Vagina (tissue), 2 donors: ENCODE measurements at regions not wholly inside any gene's neighbourhood (a gene's known extent, or its start where the extent isn't known, plus 50 kb on each side); places are given as distances from the start of the nearest gene placed in this dataset.

Experiments
- DNase-seq, 2 donors: peaks; one replicate each; pipeline ENCODE4 v3.0.0-alpha.2; 2017; ENCODE audit errors: extremely low spot score in 2 of 2
- H3K27ac ChIP-seq: fragments of 200-600 bp; sonication (generic); one replicate; pipeline ENCODE4 v1.5.1; 2019
- H3K27me3 ChIP-seq: fragments of 200-600 bp; sonication (generic); one replicate; pipeline ENCODE4 v1.5.1; 2019
- H3K36me3 ChIP-seq, 2 donors: fragments of 200-600 bp; sonication (generic); one replicate each; pipeline ENCODE4 v1.5.1; 2017 to 2019
- H3K4me1 ChIP-seq: fragments of 200-600 bp; sonication (generic); one replicate; pipeline ENCODE4 v1.5.1; 2019
- H3K4me3 ChIP-seq, 2 donors: fragments of 200-600 bp; sonication (generic); 1 replicate in 1 of 2; 2 replicates in 1 of 2; pipeline ENCODE4 v1.5.1; 2016 to 2019
- H3K9me3 ChIP-seq: fragments of 200-600 bp; sonication (generic); one replicate; pipeline ENCODE4 v1.5.1; 2019
- CTCF ChIP-seq, 3 experiments: fragments of 450-650 bp in 2 of 3; fragments of 200-600 bp in 1 of 3; sonication (generic) in 1 of 3; IDR thresholded peaks; one replicate each; pipeline ENCODE4 v1.5.1; 2017 to 2019; ENCODE audit warnings: antibody characterized with exemption in 3 of 3, mild to moderate bottlenecking in 2 of 3, moderate library complexity in 2 of 3
- POLR2A ChIP-seq, 2 donors: fragments of 450-650 bp; IDR thresholded peaks; one replicate each; pipeline ENCODE4 v1.6.1; 2017; ENCODE audit warnings: antibody characterized with exemption in 2 of 2, mild to moderate bottlenecking in 2 of 2, moderate library complexity in 2 of 2
- POLR2AphosphoS5 ChIP-seq, 2 donors: sonication (generic); formaldehyde crosslinking; IDR thresholded peaks; one replicate each; pipeline ENCODE4 v1.9.0; 2017; ENCODE audit warnings: antibody characterized with exemption in 2 of 2, mild to moderate bottlenecking in 2 of 2, low read depth in 1 of 2; ENCODE audit not compliant: insufficient read depth in 1 of 2
- intact Hi-C: fragments of 100-400 bp; cut with DNase I; formaldehyde crosslinking; loops from one replicate; pipeline ENCODE4 v1.15.1; 2023

- intact Hi-C loops: no loop called here
- no peak overlapping the region for H3K4me3 ChIP-seq
Observed at GRCh38 chr4:92170340-92170739, 133.4 kb upstream of the GRID2 start.

DNA sequence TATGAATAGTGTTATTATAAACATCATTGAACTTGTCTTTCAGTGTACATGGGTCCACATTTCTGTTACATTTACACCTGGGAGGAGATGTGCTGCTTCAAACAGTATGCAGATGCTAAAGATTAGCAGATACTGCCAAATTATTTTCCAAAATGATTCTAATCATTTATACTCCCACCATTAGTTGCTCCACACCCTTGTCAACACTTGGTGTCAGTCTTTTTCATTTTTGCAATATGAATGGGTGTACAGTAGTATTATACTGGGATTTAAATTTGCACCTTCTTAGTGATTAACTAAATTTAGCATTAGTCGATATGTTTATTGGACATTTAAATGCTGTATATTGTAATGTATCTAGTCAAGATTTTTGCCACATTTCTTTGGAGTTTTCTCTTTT is 131.6 kb upstream of the GRID2 start:
- Histone ChIP-seq H3K27me3 (no peaks in the 10 kb centered on the region), H3K27ac (no peak overlapping the region), H3K9me3 (no peaks in the 10 kb centered on the region), H3K4me3 (no peak overlapping the region), H3K4me1 (no peaks in the 10 kb centered on the region), H3K36me3 (no peaks in the 10 kb centered on the region)
- no peak for DNase-seq
- no peak for TF ChIP-seq CTCF (IDR thresholded peaks at IDR 0.05)
- TF ChIP-seq POLR2AphosphoS5 (IDR thresholded peaks at IDR 0.05; ENCODE audit: insufficient read depth in 1 of 2, low read depth in 1 of 2): no peak
- intact Hi-C loops: no loop called here

More at GRCh38 chr4:92170340-92170739, 133.4 kb upstream of the GRID2 start:
- no peak for DNase-seq
- H3K4me1 ChIP-seq: no peaks in the 10 kb centered on the region
- TF ChIP-seq POLR2AphosphoS5 (IDR thresholded peaks at IDR 0.05; ENCODE audit: insufficient read depth in 1 of 2, low read depth in 1 of 2) (no peak), POLR2A (IDR thresholded peaks at IDR 0.05) (no peak), CTCF (IDR thresholded peaks at IDR 0.05) (no peak)
- no peaks in the 10 kb centered on the region for H3K9me3 ChIP-seq
- no peaks in the 10 kb centered on the region for H3K36me3 ChIP-seq
- H3K27ac ChIP-seq: no peak overlapping the region
- H3K27me3 ChIP-seq: no peaks in the 10 kb centered on the region

DNA sequence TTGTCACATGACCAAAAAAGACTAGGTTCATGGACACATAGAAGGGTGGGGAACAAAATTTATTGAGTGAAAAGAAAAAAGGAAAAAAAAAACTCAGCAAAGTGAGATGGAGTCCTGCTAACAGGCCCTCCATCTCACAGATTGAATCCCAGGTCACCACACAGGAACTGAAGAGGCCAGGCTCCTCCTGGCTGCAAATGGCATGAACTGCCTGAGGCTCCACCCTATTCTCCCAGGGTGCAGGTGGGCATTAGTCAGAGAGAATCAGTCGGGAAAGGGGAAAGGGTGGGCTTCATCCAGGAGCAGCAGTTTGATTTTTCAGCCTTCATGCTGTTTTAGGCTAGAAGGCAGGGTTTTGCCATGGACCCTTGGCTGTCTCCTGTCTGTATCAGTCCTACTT is 128.5 kb upstream of the GRID2 start:
- intact Hi-C loops: no loop called here

DNA sequence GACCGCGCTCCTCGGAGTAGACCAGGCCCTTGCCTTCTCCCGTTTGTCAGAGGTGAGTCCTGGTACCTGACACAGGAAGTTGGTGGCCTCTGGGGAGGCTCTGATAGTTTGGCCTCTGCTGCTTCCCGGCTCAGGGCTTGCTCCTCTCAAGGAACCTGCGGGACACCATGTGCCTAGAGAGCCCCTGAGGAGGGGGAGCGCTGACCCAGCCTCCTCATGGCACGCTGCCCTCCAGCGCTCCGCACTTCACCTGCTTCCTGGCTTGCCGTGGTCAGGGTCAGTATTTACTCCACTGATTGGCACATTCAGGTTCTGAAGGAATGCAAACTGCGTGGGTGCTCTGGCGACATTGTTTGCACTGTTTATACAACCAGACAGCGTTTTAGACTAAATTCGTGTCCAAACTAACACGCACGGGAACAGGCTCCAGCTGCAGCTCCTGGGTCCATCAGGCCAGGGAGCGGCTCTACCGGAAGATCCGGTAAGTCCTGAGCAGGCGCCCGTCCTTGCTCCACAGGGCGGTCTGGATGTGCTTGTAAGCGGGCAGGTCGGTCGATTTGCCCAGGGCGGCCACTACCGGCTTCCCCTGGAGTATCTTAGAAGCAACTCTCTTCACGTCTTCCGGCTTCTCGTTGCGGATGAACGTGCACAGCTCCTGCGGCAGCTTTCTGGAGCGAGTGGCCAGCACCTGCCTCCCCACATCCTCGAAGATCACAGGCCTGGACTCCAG is 121.6 kb upstream of the GRID2 start:
- Histone ChIP-seq H3K9me3 (no peaks in the 10 kb centered on the region), H3K27me3 (no peaks in the 10 kb centered on the region), H3K4me3 (no peak overlapping the region), H3K27ac (no peak overlapping the region), H3K4me1 (no peaks in the 10 kb centered on the region), H3K36me3 (no peaks in the 10 kb centered on the region)
- DNase-seq: no peak
- no peak for TF ChIP-seq CTCF (IDR thresholded peaks at IDR 0.05)
- no peak for TF ChIP-seq POLR2A (IDR thresholded peaks at IDR 0.05)
- no peak for TF ChIP-seq POLR2AphosphoS5 (IDR thresholded peaks at IDR 0.05; ENCODE audit: insufficient read depth in 1 of 2, low read depth in 1 of 2)
- intact Hi-C loops: no loop called here

More for the DNA sequence above, 128.5 kb upstream of the GRID2 start:
- DNase-seq: no peak
- no peaks in the 10 kb centered on the region for H3K27me3 ChIP-seq
- no peak for TF ChIP-seq CTCF (IDR thresholded peaks at IDR 0.05)
- no peak for TF ChIP-seq POLR2A (IDR thresholded peaks at IDR 0.05)
- TF ChIP-seq POLR2AphosphoS5 (IDR thresholded peaks at IDR 0.05; ENCODE audit: insufficient read depth in 1 of 2, low read depth in 1 of 2): no peak
- H3K36me3 ChIP-seq: no peaks in the 10 kb centered on the region
- no peaks in the 10 kb centered on the region for H3K9me3 ChIP-seq
- H3K4me1 ChIP-seq: no peaks in the 10 kb centered on the region
- H3K27ac ChIP-seq: no peak overlapping the region
- H3K4me3 ChIP-seq: no peak overlapping the region

DNA sequence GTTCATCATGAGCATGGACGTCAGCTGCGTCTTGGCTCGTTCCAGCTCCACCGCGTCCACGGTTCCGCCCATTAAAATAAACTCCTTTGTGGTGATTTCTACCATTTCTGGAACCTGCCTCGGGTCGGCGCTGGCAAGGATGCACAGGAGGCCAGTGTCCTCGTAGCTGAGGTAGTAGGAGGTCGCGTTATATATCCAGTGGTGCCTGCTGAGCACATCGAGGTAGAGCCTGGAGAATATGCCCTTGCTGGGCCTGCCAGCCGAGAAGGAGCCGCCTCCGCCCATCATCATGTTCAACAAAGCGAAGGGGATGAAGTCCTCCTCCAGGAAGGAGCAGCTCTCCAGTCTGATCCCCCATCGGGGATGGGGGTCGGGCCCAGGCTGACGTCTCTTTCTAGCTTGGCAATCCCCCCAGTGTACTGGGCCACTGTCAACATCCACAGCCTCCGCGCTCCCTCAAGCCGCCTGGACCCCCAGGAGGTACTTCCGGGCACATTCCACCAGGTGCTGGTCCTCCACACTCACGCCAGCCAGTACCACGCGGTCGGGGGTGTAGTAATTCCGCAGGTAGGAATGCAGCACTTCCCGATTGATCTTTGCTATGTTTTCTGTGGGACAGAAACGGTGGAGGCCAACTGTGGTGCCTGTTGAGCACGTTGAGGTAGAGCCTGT is 120.9 kb upstream of the GRID2 start:
- Histone ChIP-seq H3K27me3 (no peaks in the 10 kb centered on the region), H3K36me3 (no peaks in the 10 kb centered on the region), H3K9me3 (no peaks in the 10 kb centered on the region), H3K27ac (no peak overlapping the region), H3K4me3 (no peak overlapping the region), H3K4me1 (no peaks in the 10 kb centered on the region)
- TF ChIP-seq CTCF (IDR thresholded peaks at IDR 0.05) (no peak), POLR2A (IDR thresholded peaks at IDR 0.05) (no peak), POLR2AphosphoS5 (IDR thresholded peaks at IDR 0.05; ENCODE audit: insufficient read depth in 1 of 2, low read depth in 1 of 2) (no peak)
- DNase-seq: no peak
- intact Hi-C loops: no loop called here
